Astrocyte of the spinal cord (primary cell): ENCODE measurements at regions not wholly inside any gene's neighbourhood (a gene's known extent, or its start where the extent isn't known, plus 50 kb on each side); places are given as distances from the start of the nearest gene placed in this dataset.
"Not testable (repeated sequence)": the region's sequence is repeated elsewhere in the genome, so short reads cannot be mapped to it uniquely, and the experiment has no call there.

ENCODE experiments used
- DNase-seq: peaks from one replicate; pipeline ENCODE4 v3.0.0; 2011; ENCODE audit warnings: low read depth, low spot score
- H3K4me3 ChIP-seq: 2 replicates; pipeline ENCODE4 v1.5.1; 2011; ENCODE audit warnings: low read depth, mild to moderate bottlenecking, low read length, moderate library complexity
- CTCF ChIP-seq: IDR thresholded peaks from 2 replicates; pipeline ENCODE4 v1.5.1; 2012; ENCODE audit warnings: low read depth, mild to moderate bottlenecking, low read length, inconsistent platforms
- in situ Hi-C: cut with HindIII; loops from 2 replicates; pipeline ENCODE4 v1.10.0; 2017; ENCODE audit warnings: low sequenced_read_pairs

GRCh38 chr7:91425149-91425548 lies 160.9 kb downstream of the FZD1 start:
- TF ChIP-seq CTCF, result no peak

GRCh38 chr7:91427051-91427450 lies 162.8 kb downstream of the FZD1 start:
- H3K4me3 ChIP-seq, result no peak overlapping the region
- no peak for DNase-seq
- in situ Hi-C loops, result no loop called here
- no peak for TF ChIP-seq CTCF

More at GRCh38 chr7:91425149-91425548, 160.9 kb downstream of the FZD1 start:
- in situ Hi-C loops, result no loop called here
- no peak overlapping the region for H3K4me3 ChIP-seq
- DNase-seq, result no peak

- in situ Hi-C loops, result no loop called here
Measured at GRCh38 chr7:91431601-91432000, 167.4 kb downstream of the FZD1 start.

GRCh38 chr7:91434836-91435235 lies 170.6 kb downstream of the FZD1 start:
- no peak overlapping the region for H3K4me3 ChIP-seq
- no peak for TF ChIP-seq CTCF
- DNase-seq, result no peak
- in situ Hi-C loops, result no loop called here

More at GRCh38 chr7:91431601-91432000, 167.4 kb downstream of the FZD1 start:
- H3K4me3 ChIP-seq, result no peak overlapping the region
- DNase-seq, result no peak
- no peak for TF ChIP-seq CTCF

GRCh38 chr7:91435381-91436059 lies 171.3 kb downstream of the FZD1 start:
- in situ Hi-C loops, result no loop called here
- DNase-seq, result no peak
- H3K4me3 ChIP-seq, result no peak overlapping the region
- TF ChIP-seq CTCF, result no peak

GRCh38 chr7:91436655-91437054 lies 172.4 kb downstream of the FZD1 start:
- no peak for TF ChIP-seq CTCF
- in situ Hi-C loops, result no loop called here
- DNase-seq, result no peak
- no peak overlapping the region for H3K4me3 ChIP-seq

- H3K4me3 ChIP-seq, in situ Hi-C loops, DNase-seq: not testable (repeated sequence)
Measured at GRCh38 chr7:91440198-91440597, 176.0 kb downstream of the FZD1 start.
